HG02943 (cell line): ENCODE measurements at regions not wholly inside any gene's neighbourhood (a gene's known extent, or its start where the extent isn't known, plus 50 kb on each side); places are given as distances from the start of the nearest gene placed in this dataset.
A peak's percentile ranks its signal among the peaks of the same experiment; 100 is the strongest.
"Not testable (repeated sequence)": the region's sequence is repeated elsewhere in the genome, so short reads cannot be mapped to it uniquely, and the experiment has no call there.

Source experiments
- ATAC-seq: cut with Tn5 transposase; IDR thresholded peaks from one replicate; pipeline ENCODE4 v1.9.1; 2021; ENCODE audit warnings: mild to moderate bottlenecking, low read depth, moderate library complexity; ENCODE audit not compliant: unreplicated experiment

GRCh38 chr12:89075880-89076540 lies 276.3 kb downstream of the DUSP6 start:
- no peak for ATAC-seq

- no peak for ATAC-seq
These were observed 278.6 kb downstream of the DUSP6 start for GRCh38 chr12:89073659-89074058.

GRCh38 chr12:89073027-89073398 lies 279.3 kb downstream of the DUSP6 start:
- no peak for ATAC-seq

GRCh38 chr12:89072294-89073026 lies 279.8 kb downstream of the DUSP6 start:
- ATAC-seq, result no peak

- no peak for ATAC-seq
These were observed 281.7 kb downstream of the DUSP6 start for GRCh38 chr12:89070603-89071002.

GRCh38 chr12:89069431-89069830 lies 282.9 kb downstream of the DUSP6 start:
- no peak for ATAC-seq

GRCh38 chr12:89067421-89068187 lies 284.7 kb downstream of the DUSP6 start:
- ATAC-seq, result no peak

- ATAC-seq, result no peak
These were observed 287.5 kb downstream of the DUSP6 start for GRCh38 chr12:89064780-89065179.

GRCh38 chr12:89064151-89064550 lies 288.1 kb downstream of the DUSP6 start:
- ATAC-seq, result no peak

- ATAC-seq, result peak; percentile 90
These were observed 289.3 kb downstream of the DUSP6 start for GRCh38 chr12:89062996-89063395.

- no peak for ATAC-seq
These were observed 292.4 kb downstream of the DUSP6 start for GRCh38 chr12:89059721-89060541.

GRCh38 chr12:89059056-89059455 lies 293.2 kb downstream of the DUSP6 start:
- no peak for ATAC-seq

GRCh38 chr12:89058402-89058801 lies 293.9 kb downstream of the DUSP6 start:
- ATAC-seq, result no peak

GRCh38 chr12:89053817-89054216 lies 298.5 kb downstream of the DUSP6 start:
- not testable (repeated sequence) for ATAC-seq

- no peak for ATAC-seq
These were observed 301.1 kb downstream of the DUSP6 start for GRCh38 chr12:89051065-89051677.

GRCh38 chr12:89047856-89048418 lies 304.4 kb downstream of the DUSP6 start:
- ATAC-seq, result no peak

GRCh38 chr12:89041078-89041477 lies 311.2 kb downstream of the DUSP6 start:
- ATAC-seq, result no peak

GRCh38 chr12:89040146-89040964 lies 311.9 kb downstream of the DUSP6 start:
- ATAC-seq, result peak; percentile 98
